HEK293 (cell line): ENCODE measurements at regions not wholly inside any gene's neighbourhood (a gene's known extent, or its start where the extent isn't known, plus 50 kb on each side); places are given as distances from the start of the nearest gene placed in this dataset.

Source experiments
- BCL11A ChIP-seq: fragments of 450-650 bp; formaldehyde crosslinking; IDR thresholded peaks from 2 replicates; pipeline ENCODE4 v1.5.1; 2016; ENCODE audit warnings: low read depth, missing biosample characterization, missing genetic modification characterization
- CTCF ChIP-seq: fragments of 450-650 bp; formaldehyde crosslinking; IDR thresholded peaks from 2 replicates; pipeline ENCODE4 v1.5.1; 2016; ENCODE audit warnings: missing biosample characterization, missing genetic modification characterization
- GLIS1 ChIP-seq: fragments of 450-650 bp; formaldehyde crosslinking; IDR thresholded peaks from 2 replicates; pipeline ENCODE4 v1.5.1; 2016; ENCODE audit warnings: missing biosample characterization, missing genetic modification characterization
- KLF8 ChIP-seq: fragments of 450-650 bp; formaldehyde crosslinking; IDR thresholded peaks from 2 replicates; pipeline ENCODE4 v1.5.1; 2016; ENCODE audit warnings: missing biosample characterization, missing genetic modification characterization
- OSR2 ChIP-seq: fragments of 450-650 bp; formaldehyde crosslinking; IDR thresholded peaks from 2 replicates; pipeline ENCODE4 v1.5.1; 2016; ENCODE audit warnings: missing biosample characterization, missing genetic modification characterization
- OVOL3 ChIP-seq: fragments of 450-650 bp; formaldehyde crosslinking; IDR thresholded peaks from 2 replicates; pipeline ENCODE4 v1.5.1; 2016; ENCODE audit warnings: missing biosample characterization, missing genetic modification characterization
- PRDM4 ChIP-seq: fragments of 450-650 bp; formaldehyde crosslinking; IDR thresholded peaks from 2 replicates; pipeline ENCODE4 v1.5.1; 2017; ENCODE audit warnings: missing biosample characterization, missing genetic modification characterization
- PRDM6 ChIP-seq: fragments of 450-650 bp; formaldehyde crosslinking; IDR thresholded peaks from 2 replicates; pipeline ENCODE4 v1.5.1; 2017; ENCODE audit warnings: missing biosample characterization, missing genetic modification characterization
- ZBTB20 ChIP-seq: fragments of 450-650 bp; formaldehyde crosslinking; IDR thresholded peaks from 2 replicates; pipeline ENCODE4 v1.5.1; 2016; ENCODE audit warnings: missing biosample characterization, missing genetic modification characterization
- ZNF10 ChIP-seq: fragments of 450-650 bp; formaldehyde crosslinking; IDR thresholded peaks from 2 replicates; pipeline ENCODE4 v1.5.1; 2017; ENCODE audit warnings: missing biosample characterization, missing genetic modification characterization
- ZNF184 ChIP-seq: fragments of 450-650 bp; IDR thresholded peaks from 2 replicates; pipeline ENCODE4 v1.5.1; 2018; ENCODE audit warnings: missing biosample characterization, mild to moderate bottlenecking, missing genetic modification characterization
- ZNF214 ChIP-seq: fragments of 450-650 bp; formaldehyde crosslinking; IDR thresholded peaks from 2 replicates; pipeline ENCODE4 v1.5.1; 2017; ENCODE audit warnings: missing biosample characterization, mild to moderate bottlenecking, missing genetic modification characterization, borderline replicate concordance
- ZNF24 ChIP-seq: fragments of 450-650 bp; formaldehyde crosslinking; IDR thresholded peaks from 2 replicates; pipeline ENCODE4 v1.5.1; 2016; ENCODE audit warnings: missing biosample characterization, missing genetic modification characterization
- ZNF391 ChIP-seq: fragments of 450-650 bp; formaldehyde crosslinking; IDR thresholded peaks from 2 replicates; pipeline ENCODE4 v1.5.1; 2016; ENCODE audit warnings: low read depth, missing biosample characterization, missing genetic modification characterization, borderline replicate concordance
- ZNF398 ChIP-seq: fragments of 450-650 bp; formaldehyde crosslinking; IDR thresholded peaks from 2 replicates; pipeline ENCODE4 v1.5.1; 2017; ENCODE audit warnings: missing biosample characterization, missing genetic modification characterization
- ZNF629 ChIP-seq: fragments of 450-650 bp; formaldehyde crosslinking; IDR thresholded peaks from 2 replicates; pipeline ENCODE4 v1.5.1; 2017; ENCODE audit warnings: missing biosample characterization, missing genetic modification characterization
- ZNF843 ChIP-seq: fragments of 450-650 bp; formaldehyde crosslinking; IDR thresholded peaks from 2 replicates; pipeline ENCODE4 v1.5.1; 2016; ENCODE audit warnings: missing biosample characterization, missing genetic modification characterization
- ZSCAN4 ChIP-seq: fragments of 450-650 bp; formaldehyde crosslinking; IDR thresholded peaks from 2 replicates; pipeline ENCODE4 v1.5.1; 2017; ENCODE audit warnings: missing biosample characterization, missing genetic modification characterization
- TF ChIP-seq, protein P1 (sequence below): fragments of 450-650 bp; formaldehyde crosslinking; IDR thresholded peaks from 2 replicates; pipeline ENCODE4 v1.5.1; 2016; ENCODE audit warnings: missing biosample characterization, missing genetic modification characterization
- TF ChIP-seq, protein P2 (sequence below): fragments of 450-650 bp; formaldehyde crosslinking; IDR thresholded peaks from 2 replicates; pipeline ENCODE4 v1.5.1; 2016; ENCODE audit warnings: missing biosample characterization, missing genetic modification characterization
- TF ChIP-seq, protein P3 (sequence below): fragments of 450-650 bp; IDR thresholded peaks from 2 replicates; pipeline ENCODE4 v1.5.1; 2018; ENCODE audit warnings: missing biosample characterization, mild to moderate bottlenecking, missing genetic modification characterization
- TF ChIP-seq, protein P4 (sequence below): fragments of 450-650 bp; formaldehyde crosslinking; IDR thresholded peaks from 2 replicates; pipeline ENCODE4 v1.5.1; 2016; ENCODE audit warnings: missing biosample characterization, missing genetic modification characterization

DNA sequence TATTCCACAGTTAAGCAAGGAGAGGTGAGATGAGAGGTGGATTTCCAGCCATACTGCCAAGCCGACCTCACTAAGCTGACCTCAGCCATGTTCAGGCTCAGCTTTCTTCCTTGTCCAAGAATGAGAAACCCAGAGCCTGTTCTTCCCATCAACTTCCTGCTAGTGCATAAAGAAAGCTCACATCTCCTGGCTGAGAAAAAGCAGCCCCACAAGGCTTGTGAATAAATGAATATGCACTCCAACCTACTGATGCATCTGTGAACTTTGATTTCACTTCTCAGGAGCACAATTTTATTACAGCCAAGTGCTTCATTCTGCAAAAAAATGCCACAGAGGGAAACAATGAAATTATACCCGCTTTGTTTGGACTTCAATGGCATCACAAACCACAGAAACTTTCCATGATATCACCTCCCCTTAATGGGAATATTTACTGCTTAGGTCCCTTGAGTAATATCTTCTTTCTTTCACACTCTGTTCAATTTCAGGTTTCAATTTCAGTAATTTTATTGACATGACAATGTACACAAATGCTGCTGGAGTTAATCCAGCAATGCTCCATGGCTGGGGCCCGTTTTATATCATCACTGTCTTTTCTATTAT is 437.0 kb upstream of the PPP2R3A start (continued):
- no peak for TF ChIP-seq CTCF
- TF ChIP-seq KLF8: peak; percentile 76
- TF ChIP-seq ZSCAN4 (tag by site-specific recombination): no peak
- peak; percentile 75 for TF ChIP-seq PRDM6
- TF ChIP-seq GLIS1 (tag by site-specific recombination): peak; percentile 47; the same call in 1 of the 2 replicates
- 0 out of 2 replicates have a peak, but pooled peaks have one; percentile 10 for TF ChIP-seq ZBTB20 (tag by site-specific recombination)
- TF ChIP-seq ZNF24 (tag by site-specific recombination): peak; percentile 82
- TF ChIP-seq, protein P1, sequence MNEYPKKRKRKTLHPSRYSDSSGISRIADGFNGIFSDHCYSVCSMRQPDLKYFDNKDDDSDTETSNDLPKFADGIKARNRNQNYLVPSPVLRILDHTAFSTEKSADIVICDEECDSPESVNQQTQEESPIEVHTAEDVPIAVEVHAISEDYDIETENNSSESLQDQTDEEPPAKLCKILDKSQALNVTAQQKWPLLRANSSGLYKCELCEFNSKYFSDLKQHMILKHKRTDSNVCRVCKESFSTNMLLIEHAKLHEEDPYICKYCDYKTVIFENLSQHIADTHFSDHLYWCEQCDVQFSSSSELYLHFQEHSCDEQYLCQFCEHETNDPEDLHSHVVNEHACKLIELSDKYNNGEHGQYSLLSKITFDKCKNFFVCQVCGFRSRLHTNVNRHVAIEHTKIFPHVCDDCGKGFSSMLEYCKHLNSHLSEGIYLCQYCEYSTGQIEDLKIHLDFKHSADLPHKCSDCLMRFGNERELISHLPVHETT (tag by site-specific recombination): 0 out of 2 replicates have a peak, but pooled peaks have one; percentile 57
- TF ChIP-seq OSR2 (tag by site-specific recombination): peak; percentile 69
- TF ChIP-seq, protein P2, sequence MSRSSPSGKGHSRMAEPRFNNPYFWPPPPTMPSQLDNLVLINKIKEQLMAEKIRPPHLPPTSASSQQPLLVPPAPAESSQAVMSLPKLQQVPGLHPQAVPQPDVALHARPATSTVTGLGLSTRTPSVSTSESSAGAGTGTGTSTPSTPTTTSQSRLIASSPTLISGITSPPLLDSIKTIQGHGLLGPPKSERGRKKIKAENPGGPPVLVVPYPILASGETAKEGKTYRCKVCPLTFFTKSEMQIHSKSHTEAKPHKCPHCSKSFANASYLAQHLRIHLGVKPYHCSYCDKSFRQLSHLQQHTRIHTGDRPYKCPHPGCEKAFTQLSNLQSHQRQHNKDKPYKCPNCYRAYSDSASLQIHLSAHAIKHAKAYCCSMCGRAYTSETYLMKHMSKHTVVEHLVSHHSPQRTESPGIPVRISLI (tag by site-specific recombination): peak; percentile 69; the same call in 1 of the 2 replicates
- TF ChIP-seq ZNF391 (tag by site-specific recombination): peak; percentile 73; the same call in 1 of the 2 replicates
- TF ChIP-seq OVOL3 (tag by site-specific recombination): peak; percentile 88; the same call in 1 of the 2 replicates
- peak; percentile 48; the same call in 1 of the 2 replicates for TF ChIP-seq ZNF184 (tag by site-specific recombination)
- TF ChIP-seq, protein P3, sequence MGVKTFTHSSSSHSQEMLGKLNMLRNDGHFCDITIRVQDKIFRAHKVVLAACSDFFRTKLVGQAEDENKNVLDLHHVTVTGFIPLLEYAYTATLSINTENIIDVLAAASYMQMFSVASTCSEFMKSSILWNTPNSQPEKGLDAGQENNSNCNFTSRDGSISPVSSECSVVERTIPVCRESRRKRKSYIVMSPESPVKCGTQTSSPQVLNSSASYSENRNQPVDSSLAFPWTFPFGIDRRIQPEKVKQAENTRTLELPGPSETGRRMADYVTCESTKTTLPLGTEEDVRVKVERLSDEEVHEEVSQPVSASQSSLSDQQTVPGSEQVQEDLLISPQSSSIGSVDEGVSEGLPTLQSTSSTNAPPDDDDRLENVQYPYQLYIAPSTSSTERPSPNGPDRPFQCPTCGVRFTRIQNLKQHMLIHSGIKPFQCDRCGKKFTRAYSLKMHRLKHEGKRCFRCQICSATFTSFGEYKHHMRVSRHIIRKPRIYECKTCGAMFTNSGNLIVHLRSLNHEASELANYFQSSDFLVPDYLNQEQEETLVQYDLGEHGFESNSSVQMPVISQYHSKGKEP: peak; percentile 78
- TF ChIP-seq ZNF629 (tag by site-specific recombination): peak; percentile 77
- TF ChIP-seq PRDM4: peak; percentile 63; the same call in 1 of the 2 replicates
- no peak for TF ChIP-seq ZNF214 (tag by site-specific recombination)
- TF ChIP-seq BCL11A: peak; percentile 83; the same call in 1 of the 2 replicates
- TF ChIP-seq ZNF10 (tag by site-specific recombination): peak; percentile 48; the same call in 1 of the 2 replicates
- peak; percentile 50 for TF ChIP-seq ZNF398 (tag by site-specific recombination)
- TF ChIP-seq, protein P4, sequence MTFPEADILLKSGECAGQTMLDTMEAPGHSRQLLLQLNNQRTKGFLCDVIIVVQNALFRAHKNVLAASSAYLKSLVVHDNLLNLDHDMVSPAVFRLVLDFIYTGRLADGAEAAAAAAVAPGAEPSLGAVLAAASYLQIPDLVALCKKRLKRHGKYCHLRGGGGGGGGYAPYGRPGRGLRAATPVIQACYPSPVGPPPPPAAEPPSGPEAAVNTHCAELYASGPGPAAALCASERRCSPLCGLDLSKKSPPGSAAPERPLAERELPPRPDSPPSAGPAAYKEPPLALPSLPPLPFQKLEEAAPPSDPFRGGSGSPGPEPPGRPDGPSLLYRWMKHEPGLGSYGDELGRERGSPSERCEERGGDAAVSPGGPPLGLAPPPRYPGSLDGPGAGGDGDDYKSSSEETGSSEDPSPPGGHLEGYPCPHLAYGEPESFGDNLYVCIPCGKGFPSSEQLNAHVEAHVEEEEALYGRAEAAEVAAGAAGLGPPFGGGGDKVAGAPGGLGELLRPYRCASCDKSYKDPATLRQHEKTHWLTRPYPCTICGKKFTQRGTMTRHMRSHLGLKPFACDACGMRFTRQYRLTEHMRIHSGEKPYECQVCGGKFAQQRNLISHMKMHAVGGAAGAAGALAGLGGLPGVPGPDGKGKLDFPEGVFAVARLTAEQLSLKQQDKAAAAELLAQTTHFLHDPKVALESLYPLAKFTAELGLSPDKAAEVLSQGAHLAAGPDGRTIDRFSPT (tag by site-specific recombination): 0 out of 2 replicates have a peak, but pooled peaks have one; percentile 45
- TF ChIP-seq ZNF843 (tag by site-specific recombination): peak; percentile 86
